SK-N-SH treated with all-trans-retinoic acid at 6 μM for 48 hours (cell line): ENCODE measurements at regions not wholly inside any gene's neighbourhood (a gene's known extent, or its start where the extent isn't known, plus 50 kb on each side); places are given as distances from the start of the nearest gene placed in this dataset.

ENCODE experiments used
- ARNTL ChIP-seq: fragments of 450-650 bp; formaldehyde crosslinking; IDR thresholded peaks from 2 replicates; pipeline ENCODE4 v1.5.0; 2020; ENCODE audit warnings: low read depth, mild to moderate bottlenecking, moderate library complexity, borderline replicate concordance
- ESRRG ChIP-seq: fragments of 250-450 bp; sonication (Bioruptor Pico); IDR thresholded peaks from 2 replicates; pipeline ENCODE4 v1.6.1; 2021; ENCODE audit warnings: mild to moderate bottlenecking
- OSR1 ChIP-seq: fragments of 250-450 bp; sonication (Bioruptor Pico); IDR thresholded peaks from 2 replicates; pipeline ENCODE4 v1.8.0; 2022; ENCODE audit warnings: moderate library complexity, mild to moderate bottlenecking, inconsistent platforms
- PPARA ChIP-seq: fragments of 250-450 bp; sonication (Bioruptor Pico); IDR thresholded peaks from 2 replicates; pipeline ENCODE4 v1.5.0; 2020; ENCODE audit warnings: mild to moderate bottlenecking, borderline replicate concordance
- RARB ChIP-seq: fragments of 250-450 bp; sonication (Bioruptor Pico); IDR thresholded peaks from 2 replicates; pipeline ENCODE4 v1.8.0; 2021; ENCODE audit warnings: mild to moderate bottlenecking, moderate library complexity
- TCF4 ChIP-seq: fragments of 250-450 bp; sonication (Bioruptor Pico); IDR thresholded peaks from 2 replicates; pipeline ENCODE4 v1.8.0; 2021; ENCODE audit warnings: mild to moderate bottlenecking, moderate library complexity, borderline replicate concordance
- TOX ChIP-seq: fragments of 250-450 bp; sonication (Bioruptor Pico); IDR thresholded peaks from 2 replicates; pipeline ENCODE4 v1.8.0; 2021; ENCODE audit warnings: mild to moderate bottlenecking, moderate library complexity, borderline replicate concordance
- ZC3H10 ChIP-seq: fragments of 250-450 bp; sonication (Bioruptor Pico); IDR thresholded peaks from 2 replicates; pipeline ENCODE4 v1.5.1; 2021; ENCODE audit warnings: mild to moderate bottlenecking, moderate library complexity
- ZFP30 ChIP-seq: fragments of 450-650 bp; formaldehyde crosslinking; IDR thresholded peaks from 2 replicates; pipeline ENCODE4 v1.5.0; 2022; ENCODE audit warnings: mild to moderate bottlenecking, moderate library complexity
- ZNF8 ChIP-seq: fragments of 450-650 bp; formaldehyde crosslinking; IDR thresholded peaks from 2 replicates; pipeline ENCODE4 v1.5.0; 2020; ENCODE audit warnings: mild to moderate bottlenecking, moderate library complexity
- TF ChIP-seq, protein P1 (sequence below): fragments of 250-450 bp; sonication (Bioruptor Pico); IDR thresholded peaks from 2 replicates; pipeline ENCODE4 v1.5.1; 2020; ENCODE audit warnings: low read depth, mild to moderate bottlenecking, moderate library complexity
- TF ChIP-seq, protein P2 (sequence below): fragments of 250-450 bp; sonication (Bioruptor Pico); IDR thresholded peaks from 2 replicates; pipeline ENCODE4 v1.8.0; 2021; ENCODE audit warnings: low read depth, mild to moderate bottlenecking, moderate library complexity, borderline replicate concordance
- TF ChIP-seq, protein P3 (sequence below): fragments of 250-450 bp; sonication (Bioruptor Pico); IDR thresholded peaks from 2 replicates; pipeline ENCODE4 v1.8.0; 2020; ENCODE audit warnings: mild to moderate bottlenecking, moderate library complexity, borderline replicate concordance

DNA sequence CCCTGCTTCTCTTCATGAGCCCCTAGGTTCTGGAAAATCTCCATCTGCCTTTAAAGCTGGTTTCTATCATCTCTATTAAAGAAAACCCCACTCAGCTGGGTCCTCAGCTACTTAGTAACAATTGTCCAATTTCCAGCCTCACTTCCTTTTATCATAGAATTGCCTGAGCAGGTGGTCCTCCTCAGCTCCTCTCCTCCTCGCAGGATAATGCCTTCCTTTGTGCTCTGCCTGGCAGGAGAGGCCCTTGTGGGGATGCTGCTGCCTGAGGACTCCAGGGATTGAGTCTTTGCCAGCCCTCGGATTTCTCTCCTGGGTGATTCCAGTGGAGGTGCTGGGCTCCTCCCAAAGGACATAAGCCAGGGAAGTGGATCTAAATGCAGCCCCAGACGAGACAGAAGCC lies 448.3 kb downstream of the INSC start:
- no peak for TF ChIP-seq ZFP30 (CRISPR knock-in tag)
- TF ChIP-seq, protein P1, sequence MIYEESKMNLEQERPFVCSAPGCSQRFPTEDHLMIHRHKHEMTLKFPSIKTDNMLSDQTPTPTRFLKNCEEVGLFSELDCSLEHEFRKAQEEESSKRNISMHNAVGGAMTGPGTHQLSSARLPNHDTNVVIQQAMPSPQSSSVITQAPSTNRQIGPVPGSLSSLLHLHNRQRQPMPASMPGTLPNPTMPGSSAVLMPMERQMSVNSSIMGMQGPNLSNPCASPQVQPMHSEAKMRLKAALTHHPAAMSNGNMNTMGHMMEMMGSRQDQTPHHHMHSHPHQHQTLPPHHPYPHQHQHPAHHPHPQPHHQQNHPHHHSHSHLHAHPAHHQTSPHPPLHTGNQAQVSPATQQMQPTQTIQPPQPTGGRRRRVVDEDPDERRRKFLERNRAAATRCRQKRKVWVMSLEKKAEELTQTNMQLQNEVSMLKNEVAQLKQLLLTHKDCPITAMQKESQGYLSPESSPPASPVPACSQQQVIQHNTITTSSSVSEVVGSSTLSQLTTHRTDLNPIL (CRISPR knock-in tag): no peak
- TF ChIP-seq, protein P2, sequence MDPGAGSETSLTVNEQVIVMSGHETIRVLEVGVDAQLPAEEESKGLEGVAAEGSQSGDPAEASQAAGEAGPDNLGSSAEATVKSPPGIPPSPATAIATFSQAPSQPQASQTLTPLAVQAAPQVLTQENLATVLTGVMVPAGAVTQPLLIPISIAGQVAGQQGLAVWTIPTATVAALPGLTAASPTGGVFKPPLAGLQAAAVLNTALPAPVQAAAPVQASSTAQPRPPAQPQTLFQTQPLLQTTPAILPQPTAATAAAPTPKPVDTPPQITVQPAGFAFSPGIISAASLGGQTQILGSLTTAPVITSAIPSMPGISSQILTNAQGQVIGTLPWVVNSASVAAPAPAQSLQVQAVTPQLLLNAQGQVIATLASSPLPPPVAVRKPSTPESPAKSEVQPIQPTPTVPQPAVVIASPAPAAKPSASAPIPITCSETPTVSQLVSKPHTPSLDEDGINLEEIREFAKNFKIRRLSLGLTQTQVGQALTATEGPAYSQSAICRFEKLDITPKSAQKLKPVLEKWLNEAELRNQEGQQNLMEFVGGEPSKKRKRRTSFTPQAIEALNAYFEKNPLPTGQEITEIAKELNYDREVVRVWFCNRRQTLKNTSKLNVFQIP (CRISPR knock-in tag): no peak
- no peak for TF ChIP-seq TCF4
- no peak for TF ChIP-seq TOX (CRISPR knock-in tag)
- no peak for TF ChIP-seq OSR1
- no peak for TF ChIP-seq RARB (CRISPR knock-in tag)
- no peak for TF ChIP-seq ZC3H10 (CRISPR knock-in tag)
- TF ChIP-seq ARNTL: no peak
- TF ChIP-seq ESRRG (CRISPR knock-in tag): no peak
- TF ChIP-seq, protein P3, sequence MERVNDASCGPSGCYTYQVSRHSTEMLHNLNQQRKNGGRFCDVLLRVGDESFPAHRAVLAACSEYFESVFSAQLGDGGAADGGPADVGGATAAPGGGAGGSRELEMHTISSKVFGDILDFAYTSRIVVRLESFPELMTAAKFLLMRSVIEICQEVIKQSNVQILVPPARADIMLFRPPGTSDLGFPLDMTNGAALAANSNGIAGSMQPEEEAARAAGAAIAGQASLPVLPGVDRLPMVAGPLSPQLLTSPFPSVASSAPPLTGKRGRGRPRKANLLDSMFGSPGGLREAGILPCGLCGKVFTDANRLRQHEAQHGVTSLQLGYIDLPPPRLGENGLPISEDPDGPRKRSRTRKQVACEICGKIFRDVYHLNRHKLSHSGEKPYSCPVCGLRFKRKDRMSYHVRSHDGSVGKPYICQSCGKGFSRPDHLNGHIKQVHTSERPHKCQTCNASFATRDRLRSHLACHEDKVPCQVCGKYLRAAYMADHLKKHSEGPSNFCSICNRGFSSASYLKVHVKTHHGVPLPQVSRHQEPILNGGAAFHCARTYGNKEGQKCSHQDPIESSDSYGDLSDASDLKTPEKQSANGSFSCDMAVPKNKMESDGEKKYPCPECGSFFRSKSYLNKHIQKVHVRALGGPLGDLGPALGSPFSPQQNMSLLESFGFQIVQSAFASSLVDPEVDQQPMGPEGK: no peak
- no peak for TF ChIP-seq PPARA (CRISPR knock-in tag)
- no peak for TF ChIP-seq ZNF8 (CRISPR knock-in tag)
